ENCODE measurements at regions not wholly inside any gene's neighbourhood (a gene's known extent, or its start where the extent isn't known, plus 50 kb on each side); places are given as distances from the start of the nearest gene placed in this dataset.

DNA sequence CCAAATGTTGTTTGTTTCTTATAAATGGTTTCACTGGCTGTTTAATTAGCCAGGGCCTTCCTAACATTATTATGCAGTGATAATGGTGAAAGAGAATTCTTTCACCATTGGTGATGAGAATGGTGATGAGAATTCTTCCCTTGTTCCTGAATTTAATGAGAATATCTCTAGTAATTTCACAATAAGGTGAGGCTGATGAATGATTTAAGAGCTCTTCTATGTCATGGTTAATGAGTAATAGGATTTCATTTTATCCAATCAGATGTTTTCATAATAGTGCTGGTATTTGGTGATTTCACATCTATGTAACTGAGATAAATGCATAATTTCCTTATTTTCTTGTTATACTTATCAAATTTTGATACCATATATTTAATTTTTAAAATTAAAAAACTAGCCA is 535.7 kb upstream of the ZEB2 start:
- TF ChIP-seq, protein P1, sequence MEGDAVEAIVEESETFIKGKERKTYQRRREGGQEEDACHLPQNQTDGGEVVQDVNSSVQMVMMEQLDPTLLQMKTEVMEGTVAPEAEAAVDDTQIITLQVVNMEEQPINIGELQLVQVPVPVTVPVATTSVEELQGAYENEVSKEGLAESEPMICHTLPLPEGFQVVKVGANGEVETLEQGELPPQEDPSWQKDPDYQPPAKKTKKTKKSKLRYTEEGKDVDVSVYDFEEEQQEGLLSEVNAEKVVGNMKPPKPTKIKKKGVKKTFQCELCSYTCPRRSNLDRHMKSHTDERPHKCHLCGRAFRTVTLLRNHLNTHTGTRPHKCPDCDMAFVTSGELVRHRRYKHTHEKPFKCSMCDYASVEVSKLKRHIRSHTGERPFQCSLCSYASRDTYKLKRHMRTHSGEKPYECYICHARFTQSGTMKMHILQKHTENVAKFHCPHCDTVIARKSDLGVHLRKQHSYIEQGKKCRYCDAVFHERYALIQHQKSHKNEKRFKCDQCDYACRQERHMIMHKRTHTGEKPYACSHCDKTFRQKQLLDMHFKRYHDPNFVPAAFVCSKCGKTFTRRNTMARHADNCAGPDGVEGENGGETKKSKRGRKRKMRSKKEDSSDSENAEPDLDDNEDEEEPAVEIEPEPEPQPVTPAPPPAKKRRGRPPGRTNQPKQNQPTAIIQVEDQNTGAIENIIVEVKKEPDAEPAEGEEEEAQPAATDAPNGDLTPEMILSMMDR (IDR thresholded peaks at IDR 0.05), result no peak
- no peak for TF ChIP-seq POLR2A (IDR thresholded peaks at IDR 0.05)
